ENCODE measurements at regions not wholly inside any gene's neighbourhood (a gene's known extent, or its start where the extent isn't known, plus 50 kb on each side); places are given as distances from the start of the nearest gene placed in this dataset.

GRCh38 chr20:40203032-40203431 is 486.0 kb downstream of the MAFB start:
- DNase-seq, result no peak

- no peak for DNase-seq
These were observed 491.3 kb downstream of the MAFB start for GRCh38 chr20:40197691-40198090.

- DNase-seq, result peak; percentile 24
These were observed 492.1 kb downstream of the MAFB start for GRCh38 chr20:40196846-40197436.

- DNase-seq, result no peak
These were observed 493.3 kb downstream of the MAFB start for GRCh38 chr20:40195742-40196141.

- DNase-seq, result no peak
These were observed 496.5 kb downstream of the MAFB start for GRCh38 chr20:40192529-40192928.

- DNase-seq, result no peak
These were observed 497.0 kb downstream of the MAFB start for GRCh38 chr20:40192081-40192480.

- DNase-seq, result no peak
These were observed 497.5 kb downstream of the MAFB start for GRCh38 chr20:40191573-40191972.

GRCh38 chr20:40189621-40190020 is 499.4 kb downstream of the MAFB start:
- DNase-seq, result no peak

- DNase-seq, result no peak
These were observed 500.7 kb downstream of the MAFB start for GRCh38 chr20:40188319-40188718.

- no peak for DNase-seq
These were observed 502.2 kb downstream of the MAFB start for GRCh38 chr20:40186826-40187225.

- no peak for DNase-seq
These were observed 507.4 kb downstream of the MAFB start for GRCh38 chr20:40181676-40182075.

- DNase-seq, result no peak
These were observed 512.8 kb downstream of the MAFB start for GRCh38 chr20:40176098-40176841.

- DNase-seq, result no peak
These were observed 513.7 kb downstream of the MAFB start for GRCh38 chr20:40175296-40175695.

GRCh38 chr20:40173872-40174271 is 515.2 kb downstream of the MAFB start:
- no peak for DNase-seq

GRCh38 chr20:40168981-40169620 is 519.9 kb downstream of the MAFB start:
- no peak for DNase-seq

- no peak for DNase-seq
These were observed 527.6 kb downstream of the MAFB start for GRCh38 chr20:40161391-40161790.

- DNase-seq, result no peak
These were observed 528.9 kb downstream of the MAFB start for GRCh38 chr20:40160097-40160550.

GRCh38 chr20:40159276-40159675 is 529.8 kb downstream of the MAFB start:
- no peak for DNase-seq

GRCh38 chr20:40156600-40157317 is 532.3 kb downstream of the MAFB start:
- no peak for DNase-seq

- no peak for DNase-seq
These were observed 534.5 kb downstream of the MAFB start for GRCh38 chr20:40154514-40154913.

GRCh38 chr20:40148886-40149285 is 540.1 kb downstream of the MAFB start:
- no peak for DNase-seq

GRCh38 chr20:40146071-40146470 is 543.0 kb downstream of the MAFB start:
- no peak for DNase-seq

GRCh38 chr20:40144581-40144980 is 544.5 kb downstream of the MAFB start:
- peak; percentile 76 for DNase-seq

- DNase-seq, result no peak
These were observed 554.9 kb downstream of the MAFB start for GRCh38 chr20:40134176-40134575.
